Right lung (tissue), 2 donors: ENCODE measurements at regions not wholly inside any gene's neighbourhood (a gene's known extent, or its start where the extent isn't known, plus 50 kb on each side); places are given as distances from the start of the nearest gene placed in this dataset.
A peak's percentile ranks its signal among the peaks of the same experiment; 100 is the strongest.
"Not testable (repeated sequence)": the region's sequence is repeated elsewhere in the genome, so short reads cannot be mapped to it uniquely, and the experiment has no call there.

Experiments
- DNase-seq, 2 donors: peaks; one replicate each; pipeline ENCODE4 v3.0.0-alpha.2; 2013

- not testable (repeated sequence) for DNase-seq
These were observed 77.6 kb downstream of the HHIPL2 start for GRCh38 chr1:222470252-222470805.

GRCh38 chr1:222466150-222466865 lies 81.6 kb downstream of the HHIPL2 start:
- no peak for DNase-seq

GRCh38 chr1:222465211-222466041 lies 82.5 kb downstream of the HHIPL2 start:
- DNase-seq: peak; percentile 90

- DNase-seq: peak in 1 of 2 donors; percentile 62
These were observed 83.1 kb downstream of the HHIPL2 start for GRCh38 chr1:222464841-222465210.

- no peak for DNase-seq
These were observed 84.7 kb downstream of the HHIPL2 start for GRCh38 chr1:222463059-222463730.

GRCh38 chr1:222462601-222463000 lies 85.3 kb downstream of the HHIPL2 start:
- no peak for DNase-seq

- DNase-seq: no peak
These were observed 86.0 kb downstream of the HHIPL2 start for GRCh38 chr1:222461941-222462340.

GRCh38 chr1:222459652-222460051 lies 88.3 kb downstream of the HHIPL2 start:
- DNase-seq: no peak

GRCh38 chr1:222457513-222457912 lies 90.4 kb downstream of the HHIPL2 start:
- DNase-seq: no peak

GRCh38 chr1:222457084-222457483 lies 90.8 kb downstream of the HHIPL2 start:
- no peak for DNase-seq

GRCh38 chr1:222455188-222455879 lies 92.6 kb downstream of the HHIPL2 start:
- peak; percentile 81 to 87 for DNase-seq

GRCh38 chr1:222454782-222455181 lies 93.1 kb downstream of the HHIPL2 start:
- DNase-seq: no peak

GRCh38 chr1:222454186-222454585 lies 93.7 kb downstream of the HHIPL2 start:
- no peak for DNase-seq

- no peak for DNase-seq
These were observed 95.9 kb downstream of the HHIPL2 start for GRCh38 chr1:222452031-222452430.

GRCh38 chr1:222443566-222443965 lies 104.3 kb downstream of the HHIPL2 start:
- no peak for DNase-seq

- no peak for DNase-seq
These were observed 106.8 kb downstream of the HHIPL2 start for GRCh38 chr1:222441066-222441465.

GRCh38 chr1:222424826-222425225 lies 123.1 kb downstream of the HHIPL2 start:
- no peak for DNase-seq

GRCh38 chr1:222421380-222421779 lies 126.5 kb downstream of the HHIPL2 start:
- no peak for DNase-seq

GRCh38 chr1:222420633-222421032 lies 127.3 kb downstream of the HHIPL2 start:
- DNase-seq: no peak

GRCh38 chr1:222418654-222419053 lies 129.2 kb downstream of the HHIPL2 start:
- DNase-seq: no peak

- no peak for DNase-seq
These were observed 130.6 kb downstream of the HHIPL2 start for GRCh38 chr1:222417264-222417663.
